ENCODE measurements at regions not wholly inside any gene's neighbourhood (a gene's known extent, or its start where the extent isn't known, plus 50 kb on each side); places are given as distances from the start of the nearest gene placed in this dataset.

DNA sequence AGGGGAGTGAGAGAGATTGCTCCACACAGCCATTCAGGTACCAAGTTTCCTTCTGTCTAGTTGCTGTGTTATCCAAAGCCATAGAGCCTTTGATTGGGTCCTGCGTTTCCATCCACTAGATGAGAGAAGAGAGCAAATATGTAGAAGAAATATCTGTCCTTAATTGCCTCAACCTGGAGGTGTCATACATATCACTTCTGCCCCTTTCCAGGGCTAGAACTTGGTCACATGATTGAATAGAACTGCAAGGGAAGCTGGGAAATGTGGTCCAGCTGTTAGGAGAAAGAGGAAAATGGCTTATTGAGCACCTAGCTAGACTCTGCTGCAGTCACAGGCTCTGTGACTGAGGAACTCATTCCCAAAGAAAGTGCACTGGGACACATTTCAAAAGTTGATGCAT lies 115.6 kb upstream of the JAG1 start:
- TF ChIP-seq, protein P1, sequence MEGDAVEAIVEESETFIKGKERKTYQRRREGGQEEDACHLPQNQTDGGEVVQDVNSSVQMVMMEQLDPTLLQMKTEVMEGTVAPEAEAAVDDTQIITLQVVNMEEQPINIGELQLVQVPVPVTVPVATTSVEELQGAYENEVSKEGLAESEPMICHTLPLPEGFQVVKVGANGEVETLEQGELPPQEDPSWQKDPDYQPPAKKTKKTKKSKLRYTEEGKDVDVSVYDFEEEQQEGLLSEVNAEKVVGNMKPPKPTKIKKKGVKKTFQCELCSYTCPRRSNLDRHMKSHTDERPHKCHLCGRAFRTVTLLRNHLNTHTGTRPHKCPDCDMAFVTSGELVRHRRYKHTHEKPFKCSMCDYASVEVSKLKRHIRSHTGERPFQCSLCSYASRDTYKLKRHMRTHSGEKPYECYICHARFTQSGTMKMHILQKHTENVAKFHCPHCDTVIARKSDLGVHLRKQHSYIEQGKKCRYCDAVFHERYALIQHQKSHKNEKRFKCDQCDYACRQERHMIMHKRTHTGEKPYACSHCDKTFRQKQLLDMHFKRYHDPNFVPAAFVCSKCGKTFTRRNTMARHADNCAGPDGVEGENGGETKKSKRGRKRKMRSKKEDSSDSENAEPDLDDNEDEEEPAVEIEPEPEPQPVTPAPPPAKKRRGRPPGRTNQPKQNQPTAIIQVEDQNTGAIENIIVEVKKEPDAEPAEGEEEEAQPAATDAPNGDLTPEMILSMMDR (IDR thresholded peaks at IDR 0.05): no peak
- TF ChIP-seq EZH2phosphoT487 (IDR thresholded peaks at IDR 0.05): no peak
